ENCODE measurements at regions not wholly inside any gene's neighbourhood (a gene's known extent, or its start where the extent isn't known, plus 50 kb on each side); places are given as distances from the start of the nearest gene placed in this dataset.

- no peak for TF ChIP-seq CTCF (conservative IDR thresholded peaks at IDR 0.05)
- no peak for TF ChIP-seq EZH2 (IDR thresholded peaks at IDR 0.05; ENCODE audit: low read depth)
Observed at GRCh38 chr6:48733581-48733980, 622.6 kb upstream of the PTCHD4 start.

Data from PC-9 (cell line).